ENCODE measurements at regions not wholly inside any gene's neighbourhood (a gene's known extent, or its start where the extent isn't known, plus 50 kb on each side); places are given as distances from the start of the nearest gene placed in this dataset.

DNA sequence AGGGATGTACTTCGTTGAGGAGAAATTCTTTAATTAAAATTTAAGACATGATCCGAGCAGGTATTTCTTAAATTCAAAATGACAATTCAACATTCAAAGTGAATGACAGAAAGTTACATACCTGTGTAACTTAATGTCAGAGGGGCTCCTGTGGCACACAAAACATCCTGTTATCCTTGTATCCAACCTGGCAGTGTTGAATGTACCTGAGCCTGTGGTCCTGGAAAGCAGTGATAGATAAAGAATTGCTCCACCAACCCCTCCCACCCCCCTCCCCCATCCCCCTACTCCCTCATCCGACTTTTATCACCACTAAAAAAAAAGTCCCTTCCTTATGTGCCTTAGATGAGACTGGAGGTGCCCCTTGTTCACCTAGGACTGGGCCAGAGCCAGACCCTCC, 119.4 kb upstream of the ADCY1 start:
- no peak for DNase-seq (ENCODE audit: low read depth in 3 of 3)

DNA sequence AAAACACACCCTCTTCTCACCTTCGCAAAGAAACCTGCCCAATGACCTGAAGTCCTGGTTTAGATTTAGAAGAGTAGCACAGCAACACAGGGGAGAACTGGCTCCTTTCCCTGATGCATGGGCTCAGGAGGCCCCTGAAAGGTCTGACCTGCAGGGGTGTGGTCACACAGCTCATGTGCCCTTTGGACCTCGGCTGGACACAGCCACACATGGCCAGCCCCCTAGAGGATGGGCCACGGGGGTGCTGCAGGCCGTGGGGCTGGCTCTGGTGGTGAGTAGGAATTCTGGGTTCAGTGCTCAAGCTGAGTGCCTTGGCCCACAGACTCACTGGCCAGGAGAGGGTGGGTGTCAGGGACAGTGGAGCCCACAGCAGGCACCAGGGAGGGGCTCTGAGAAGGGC, 118.5 kb upstream of the ADCY1 start:
- no peak for DNase-seq (ENCODE audit: low read depth in 3 of 3)

DNA sequence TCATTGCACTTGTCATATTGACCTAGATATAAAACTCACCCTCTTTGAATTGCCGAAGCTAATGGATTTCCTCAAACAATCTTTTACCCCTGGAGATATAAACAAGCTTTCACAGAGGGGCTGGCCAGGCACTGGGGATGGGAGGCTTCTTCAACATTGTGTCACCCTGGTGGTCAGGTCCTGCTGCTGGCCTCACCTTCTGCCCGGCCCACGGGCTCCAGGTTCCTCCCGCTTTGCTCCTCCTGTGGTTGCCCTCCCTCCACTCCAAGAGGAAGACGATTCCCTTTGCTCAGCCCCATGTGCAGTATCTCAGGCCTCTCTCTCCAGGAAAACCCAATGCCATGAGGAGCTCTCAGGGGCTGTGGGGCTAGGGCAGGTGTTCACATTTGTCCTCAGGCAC, 118.1 kb upstream of the ADCY1 start:
- DNase-seq (ENCODE audit: low read depth in 3 of 3) = no peak

DNA sequence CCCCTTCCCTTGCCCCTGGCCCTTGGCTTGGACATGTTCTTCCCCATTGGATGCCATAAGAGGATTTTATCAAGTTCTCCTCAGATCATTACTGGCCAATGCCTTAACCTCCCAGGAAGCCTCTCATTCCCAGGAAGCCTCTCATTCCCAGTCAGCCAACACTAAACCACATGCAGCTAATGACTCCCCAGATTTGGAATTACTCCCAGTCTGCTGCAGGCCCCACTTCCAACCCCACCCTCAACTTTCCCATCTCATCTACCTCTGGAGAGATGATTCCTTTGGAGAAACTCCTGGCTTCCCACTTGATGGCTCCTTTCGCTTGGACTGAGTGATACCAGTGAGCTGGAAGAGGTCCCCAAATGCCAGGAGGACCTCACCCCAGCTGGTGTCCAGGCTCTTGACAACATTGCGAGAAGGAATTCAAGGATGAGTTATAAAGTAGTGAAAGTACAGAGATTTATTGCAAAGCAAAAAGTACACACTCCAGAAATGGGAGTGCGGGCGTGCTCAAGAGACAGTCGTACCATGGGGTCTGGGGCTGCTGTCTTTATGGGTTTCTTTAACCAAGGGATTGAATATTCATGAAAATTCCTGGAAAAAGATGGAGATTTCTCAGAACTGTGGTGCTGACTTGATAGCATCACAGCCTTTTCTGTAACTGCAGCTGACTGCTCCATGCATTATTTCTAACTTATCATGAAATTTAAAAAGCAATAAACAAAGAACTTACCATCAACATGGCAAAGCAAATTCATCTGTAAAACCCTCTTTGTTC, 117.2 kb upstream of the ADCY1 start:
- DNase-seq (ENCODE audit: low read depth in 3 of 3) = no peak

DNA sequence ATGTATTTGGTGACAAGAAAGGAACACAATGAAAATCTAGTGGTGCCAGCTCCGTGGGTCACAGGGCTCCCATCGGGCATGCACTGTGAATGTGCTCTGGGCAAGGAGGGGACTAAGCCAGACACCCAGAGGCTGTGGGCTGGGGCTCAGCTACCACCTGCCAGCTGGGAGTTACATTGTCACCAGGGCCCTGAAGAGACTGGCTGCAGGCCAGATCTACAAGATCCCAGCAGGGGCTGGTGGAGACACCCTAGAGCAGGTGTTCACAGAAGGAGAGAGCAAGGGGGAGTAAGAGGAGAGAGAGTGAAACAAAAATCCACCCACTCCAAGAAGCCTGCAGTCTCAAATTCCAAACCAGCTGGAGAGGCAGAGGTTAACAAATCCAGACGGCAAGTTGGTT, 116.6 kb upstream of the ADCY1 start:
- DNase-seq (ENCODE audit: low read depth in 3 of 3) = no peak

DNA sequence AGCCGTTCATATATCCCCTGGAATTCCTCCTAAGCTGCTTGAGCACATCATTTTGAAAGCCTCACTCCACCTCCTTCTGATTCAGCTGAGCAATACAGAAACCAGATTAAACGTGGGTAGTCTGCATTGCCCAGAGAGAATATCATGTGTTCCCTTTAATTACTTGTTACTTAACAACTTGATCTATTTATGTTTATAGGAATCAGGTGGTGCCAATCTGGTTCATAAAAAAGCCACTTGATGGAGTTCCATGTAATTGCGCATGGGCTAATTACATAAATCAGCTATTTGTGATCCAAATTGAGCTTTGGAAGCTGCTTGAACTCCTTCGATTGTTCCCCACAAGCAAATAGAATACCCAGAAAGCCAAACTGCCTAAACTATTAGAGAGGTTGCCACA, 114.7 kb upstream of the ADCY1 start:
- no peak for DNase-seq (ENCODE audit: low read depth in 3 of 3)

DNA sequence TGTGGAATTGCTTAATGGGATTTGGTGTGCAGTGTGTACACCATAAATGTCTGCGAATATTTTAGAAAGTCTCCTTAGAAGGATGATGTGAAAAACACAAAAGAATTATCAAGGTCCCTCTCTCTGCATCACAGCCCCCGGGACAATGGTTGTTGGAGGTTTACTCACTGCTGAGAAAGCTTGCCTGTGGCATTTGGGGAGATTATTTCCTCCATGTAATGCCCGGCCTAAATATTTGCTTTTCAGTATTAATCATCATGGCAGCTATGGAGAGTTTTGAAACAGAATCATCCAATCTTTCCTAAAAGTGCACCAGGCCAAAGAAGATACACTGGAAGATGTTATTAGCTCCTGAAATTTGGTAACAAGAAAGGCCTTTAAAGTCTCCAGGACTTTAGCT, 113.8 kb upstream of the ADCY1 start:
- DNase-seq (ENCODE audit: low read depth in 3 of 3) = no peak

DNA sequence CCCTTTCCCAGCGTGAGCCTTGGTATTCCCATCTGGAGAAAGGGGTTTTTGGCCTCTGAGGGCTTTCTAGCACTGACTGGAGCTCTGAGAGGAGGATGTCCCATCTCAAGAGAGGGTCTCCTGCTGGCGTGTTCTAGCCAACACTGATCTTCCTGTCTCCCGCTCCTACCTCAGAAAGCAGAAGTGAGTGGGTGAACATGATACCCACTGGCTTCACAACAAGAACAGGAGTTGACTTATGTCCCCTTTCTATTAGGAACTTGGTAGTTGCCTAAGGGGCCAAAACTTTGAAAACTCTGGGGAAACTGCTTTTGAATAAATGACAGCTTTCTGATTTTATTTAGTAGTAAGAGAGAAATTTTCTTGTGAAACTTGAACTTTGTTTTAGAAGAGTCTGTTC, 113.1 kb upstream of the ADCY1 start:
- DNase-seq (ENCODE audit: low read depth in 3 of 3) = no peak

DNA sequence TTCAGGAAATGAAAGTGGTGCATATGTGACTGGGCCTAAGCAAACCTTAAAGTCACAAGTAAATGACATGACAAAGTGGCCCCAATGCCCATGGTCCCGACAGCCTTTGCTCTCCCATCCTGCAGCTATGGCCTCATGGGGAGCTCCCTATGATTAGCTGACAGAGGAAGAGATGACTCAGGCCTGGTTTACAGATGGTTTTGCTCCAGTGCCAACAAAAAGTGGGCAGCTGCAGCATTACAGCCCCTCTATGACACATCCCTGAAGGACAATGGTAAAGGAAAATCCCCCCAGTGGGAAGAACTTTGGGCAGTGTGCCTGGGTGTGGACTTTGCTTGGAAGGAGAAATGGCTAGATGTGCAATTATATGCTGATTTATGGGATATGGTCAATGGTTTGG, 105.1 kb upstream of the ADCY1 start:
- DNase-seq (ENCODE audit: low read depth in 3 of 3) = no peak

DNA sequence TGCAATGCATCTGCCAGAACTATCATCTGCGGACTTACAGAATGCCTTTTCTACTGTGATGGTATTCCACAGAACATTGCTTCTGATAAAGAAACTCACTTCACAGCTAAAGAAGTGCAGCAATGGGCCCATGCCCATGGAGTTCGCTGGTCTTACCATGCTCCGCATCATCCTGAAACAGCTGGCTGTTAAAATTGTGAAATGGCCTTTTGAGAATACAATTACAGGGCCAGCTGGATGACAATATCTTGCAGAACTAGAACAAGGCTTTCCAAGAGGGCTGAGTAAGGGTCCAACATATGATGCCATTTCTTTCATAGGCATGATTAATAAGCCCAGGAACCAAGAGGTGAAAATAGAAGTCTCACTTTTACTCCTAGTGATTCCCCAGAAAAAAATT, 104.1 kb upstream of the ADCY1 start:
- DNase-seq (ENCODE audit: low read depth in 3 of 3) = no peak

DNA sequence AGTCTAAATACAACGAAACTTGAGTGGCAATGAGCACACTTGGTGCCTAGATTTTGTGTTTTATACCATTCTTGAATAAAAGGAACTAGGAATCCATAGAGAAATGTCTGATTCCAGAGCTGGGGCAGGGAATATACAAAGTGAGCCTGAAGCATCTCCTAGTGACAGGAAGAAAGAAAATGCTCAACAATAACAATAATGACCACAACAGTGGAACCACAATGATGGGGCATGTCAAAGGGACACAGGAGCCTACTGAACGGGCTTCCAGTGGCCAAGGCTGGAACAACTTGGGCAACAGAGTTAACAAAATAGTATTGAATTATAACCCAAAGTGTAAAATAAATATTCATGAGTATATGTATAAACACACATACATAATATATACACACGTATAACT, 94.4 kb upstream of the ADCY1 start:
- DNase-seq (ENCODE audit: low read depth in 3 of 3) = no peak

DNA sequence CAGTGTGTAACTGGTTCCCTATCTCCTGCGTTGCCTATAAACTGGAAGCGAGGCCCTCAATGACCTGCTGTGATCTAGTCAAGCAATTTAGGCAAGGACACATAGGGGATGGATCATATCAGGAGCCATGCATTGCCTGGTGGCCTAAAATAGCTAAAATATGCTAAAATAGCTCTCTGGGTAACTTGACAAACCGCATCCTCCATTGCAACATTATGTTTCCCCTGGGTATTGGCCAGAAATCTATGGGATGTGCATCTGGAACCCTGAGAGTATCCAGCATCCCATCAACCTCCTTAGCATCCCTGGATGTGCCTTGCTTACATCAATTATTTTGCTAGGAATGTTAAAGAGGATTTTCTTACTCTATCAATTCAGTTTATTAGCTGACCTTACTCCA, 91.7 kb upstream of the ADCY1 start:
- DNase-seq (ENCODE audit: low read depth in 3 of 3) = no peak

DNA sequence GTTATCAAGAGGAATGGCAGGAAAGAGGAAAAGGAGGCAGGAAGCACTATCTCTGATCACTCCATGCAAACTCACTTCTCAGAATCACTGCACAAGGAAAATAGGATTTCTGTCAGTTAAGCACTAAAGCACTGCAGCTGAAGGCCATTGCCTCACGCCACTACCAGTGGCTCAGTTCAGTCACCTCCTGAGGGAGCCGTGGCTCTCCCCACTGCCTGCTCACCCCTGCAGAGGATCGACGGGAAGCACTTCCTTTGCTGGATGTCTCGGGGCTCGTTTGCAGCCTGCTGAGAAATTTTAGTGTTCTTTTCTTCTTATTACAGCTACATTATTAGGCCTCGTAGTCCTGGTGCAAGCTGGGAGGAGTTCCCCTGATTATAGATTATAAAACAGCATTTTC, 90.1 kb upstream of the ADCY1 start:
- DNase-seq (ENCODE audit: low read depth in 3 of 3) = no peak

DNA sequence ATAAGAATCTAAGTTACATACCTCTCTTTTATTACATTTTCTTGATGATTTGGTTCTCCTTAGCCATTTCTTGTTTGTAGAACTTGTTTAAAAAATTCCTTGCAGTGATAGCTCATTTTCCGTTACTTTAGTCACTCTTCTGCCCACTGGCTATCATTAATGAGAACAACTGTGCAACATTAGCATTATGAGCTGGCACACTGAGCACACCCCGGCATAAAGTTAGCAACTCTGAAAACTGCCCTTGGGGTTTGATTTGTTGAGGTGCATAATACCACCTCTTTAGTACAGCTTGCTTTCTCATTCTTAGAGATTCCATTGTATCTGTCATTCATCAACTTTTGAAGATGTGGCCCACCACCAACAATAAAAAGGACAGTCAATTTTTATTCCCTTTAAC, 87.6 kb upstream of the ADCY1 start:
- no peak for DNase-seq (ENCODE audit: low read depth in 3 of 3)

DNA sequence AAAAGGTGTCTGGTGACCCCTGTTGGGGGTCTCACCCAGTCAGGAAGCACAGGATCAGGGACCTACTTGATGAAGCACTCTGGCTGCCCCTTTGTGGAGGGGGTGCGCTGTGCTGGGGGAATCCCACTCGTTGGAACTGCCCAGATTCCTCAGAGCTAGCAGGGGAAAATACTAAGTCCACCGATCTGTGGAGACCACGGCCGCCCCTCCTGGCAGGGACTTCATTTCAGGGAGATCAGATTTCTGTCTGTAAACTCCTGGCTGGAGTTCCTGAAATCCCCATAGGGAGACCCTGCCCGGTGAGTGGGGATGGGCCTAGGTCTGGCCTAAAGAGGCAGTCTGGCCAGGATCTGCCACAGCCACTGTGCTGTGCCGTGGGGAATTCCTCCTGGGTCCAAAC, 79.3 kb upstream of the ADCY1 start:
- no peak for DNase-seq (ENCODE audit: low read depth in 3 of 3)

DNA sequence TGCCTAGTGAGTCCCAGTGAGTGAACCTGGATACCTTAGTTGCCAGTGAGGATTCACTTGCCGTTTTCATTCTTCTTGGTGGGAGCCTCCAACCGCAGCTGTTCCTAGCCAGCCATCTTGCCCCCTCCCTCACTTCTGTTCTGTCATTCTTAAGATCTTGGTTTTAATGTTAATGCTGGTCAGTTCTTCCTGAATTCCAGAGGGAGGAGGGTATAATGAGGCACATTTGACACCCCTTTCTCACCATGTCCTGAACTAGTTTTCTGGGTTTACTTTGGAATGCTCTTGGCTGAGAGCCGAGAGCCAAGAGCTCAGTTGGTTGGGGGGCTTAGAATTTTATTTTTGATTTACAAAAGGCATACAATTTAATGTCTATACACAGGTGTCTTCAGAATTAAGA, 78.5 kb upstream of the ADCY1 start:
- DNase-seq (ENCODE audit: low read depth in 3 of 3) = no peak

DNA sequence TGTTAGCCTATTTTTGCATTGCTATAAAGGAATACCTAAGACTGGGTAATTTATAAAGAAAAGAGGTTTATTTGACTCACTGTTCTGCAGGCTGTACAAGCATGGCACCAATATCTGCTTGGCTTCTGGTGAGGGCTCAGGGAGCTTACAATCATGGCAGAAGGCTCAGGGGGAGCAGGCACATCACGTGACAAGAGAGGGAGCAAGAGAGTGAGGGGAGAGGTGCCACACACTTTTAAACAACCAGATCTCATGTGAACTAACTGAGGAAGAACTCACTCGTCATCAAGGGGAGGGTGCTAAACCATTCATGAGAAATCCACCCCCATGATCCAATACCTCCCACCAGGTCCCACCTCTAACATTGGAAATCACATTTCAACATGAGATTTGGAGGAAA, 73.9 kb upstream of the ADCY1 start:
- DNase-seq (ENCODE audit: low read depth in 3 of 3) = no peak

DNA sequence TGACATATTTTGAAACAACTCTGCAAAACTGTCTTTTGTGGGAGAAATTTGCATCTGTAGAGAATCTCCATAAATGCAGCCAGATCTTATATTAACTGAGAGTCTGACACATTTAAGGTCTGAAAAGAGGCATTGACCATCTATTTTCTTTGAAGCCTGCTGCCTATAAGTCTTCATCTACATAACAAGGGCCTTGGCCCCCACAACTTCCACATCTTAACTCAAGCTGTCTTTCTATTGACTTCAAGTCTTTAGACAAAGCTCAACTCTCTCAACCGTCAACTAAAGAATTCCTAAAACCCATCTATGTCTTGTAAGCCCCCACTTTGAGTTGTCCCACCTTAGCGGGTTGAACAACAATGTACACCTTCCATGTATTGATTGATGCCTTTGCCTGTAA, 72.4 kb upstream of the ADCY1 start:
- no peak for DNase-seq (ENCODE audit: low read depth in 3 of 3)

DNA sequence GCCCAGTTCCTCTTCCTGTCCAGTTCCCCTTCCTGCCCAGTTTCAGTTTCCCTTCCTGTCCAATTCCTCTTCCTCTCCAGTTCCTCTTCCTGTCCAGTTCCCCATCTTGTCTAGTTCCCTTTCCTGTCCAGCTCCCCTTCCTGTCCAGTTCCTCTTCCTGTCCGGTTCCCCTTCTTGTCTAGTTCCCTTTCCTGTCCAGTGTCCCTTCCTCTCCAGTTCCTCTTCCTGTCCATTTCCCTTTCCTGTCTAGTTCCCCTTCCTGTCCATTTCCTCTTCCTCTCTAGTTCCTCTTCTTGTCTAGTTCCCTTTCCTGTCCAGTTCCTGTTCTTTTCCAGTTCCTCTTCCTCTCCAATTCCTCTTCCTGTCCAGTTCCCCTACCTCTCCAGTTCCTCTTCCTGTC, 68.1 kb upstream of the ADCY1 start:
- no peak for DNase-seq (ENCODE audit: low read depth in 3 of 3)

DNA sequence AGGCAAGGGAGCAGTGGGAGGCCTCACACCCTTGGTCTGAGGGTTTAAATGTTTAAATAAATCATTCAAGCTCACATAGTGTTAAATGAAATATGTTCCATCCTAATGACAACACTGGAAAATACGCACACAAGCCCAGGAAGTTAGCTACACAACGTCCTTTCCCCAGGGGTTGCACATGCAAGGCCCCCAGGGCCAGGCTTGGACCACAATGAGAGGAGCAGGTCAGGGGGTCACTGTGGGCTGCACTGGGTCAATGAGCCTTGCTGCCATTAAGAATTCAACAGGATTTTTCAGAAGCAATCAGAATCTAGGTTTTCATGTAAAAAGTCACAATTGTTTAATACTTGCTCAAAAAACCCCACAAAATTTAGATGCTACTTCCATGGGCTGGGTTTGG, 64.9 kb upstream of the ADCY1 start:
- no peak for DNase-seq (ENCODE audit: low read depth in 3 of 3)

DNA sequence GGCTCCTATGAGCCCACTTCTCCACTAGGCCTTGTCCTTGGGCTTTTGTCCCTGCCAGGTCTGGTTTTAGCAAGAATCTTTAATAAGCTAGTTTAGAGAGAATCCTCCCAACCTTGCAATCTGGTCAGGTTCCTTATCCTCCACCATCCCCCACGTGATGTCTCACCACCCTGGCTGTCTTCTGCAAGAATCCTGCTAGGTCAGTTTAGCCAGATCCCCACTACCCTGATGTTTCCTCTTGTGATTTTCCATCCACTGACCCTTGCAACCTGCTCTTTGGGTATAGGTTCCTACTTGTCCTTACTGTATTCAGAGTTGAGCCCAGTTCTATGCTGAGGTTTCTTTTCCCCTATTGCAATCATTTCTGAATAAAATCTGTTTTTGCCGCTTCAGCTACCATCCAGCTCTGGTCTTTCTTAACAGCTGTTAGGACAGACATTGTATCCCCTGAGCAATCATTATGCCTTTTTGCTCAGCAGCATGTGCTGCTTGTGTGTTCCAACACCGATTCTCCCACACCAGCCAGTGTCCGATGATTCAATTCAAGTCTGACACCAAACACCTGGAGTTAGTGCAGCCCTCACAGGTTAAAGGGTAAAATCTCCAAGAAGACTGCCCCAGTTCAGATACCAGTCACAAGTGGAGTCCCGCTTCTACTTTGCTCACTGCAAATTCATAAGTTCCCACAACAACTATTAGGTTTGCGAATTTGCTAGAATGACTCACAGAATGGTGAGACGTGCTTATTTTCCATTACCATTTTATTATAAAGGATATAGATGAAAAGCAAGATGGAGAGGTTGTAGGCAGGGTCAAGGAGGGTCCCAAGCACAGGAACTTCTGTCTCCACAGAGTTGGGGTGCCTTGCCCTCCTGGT, 62.2 kb upstream of the ADCY1 start:
- no peak for DNase-seq (ENCODE audit: low read depth in 3 of 3)

DNA sequence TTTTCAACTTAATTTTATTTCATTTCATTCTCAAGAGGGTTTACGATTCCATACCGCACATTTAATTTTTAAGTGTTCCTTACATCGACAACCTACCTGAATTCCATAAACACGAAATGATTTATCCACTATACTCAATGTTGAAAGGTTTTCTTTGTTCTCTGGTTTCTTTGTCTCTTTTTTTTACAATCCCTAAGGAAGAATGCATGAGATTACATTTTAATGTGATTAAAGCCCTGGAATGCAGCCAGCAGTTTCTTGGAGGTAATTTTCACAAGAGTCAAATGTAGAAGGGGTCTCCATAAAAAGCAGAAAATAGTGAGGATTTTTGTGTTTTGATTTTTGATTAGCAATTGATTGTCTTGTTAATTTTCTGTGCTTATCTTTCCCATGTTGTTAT, 59.2 kb upstream of the ADCY1 start:
- DNase-seq (ENCODE audit: low read depth in 3 of 3) = no peak

DNA sequence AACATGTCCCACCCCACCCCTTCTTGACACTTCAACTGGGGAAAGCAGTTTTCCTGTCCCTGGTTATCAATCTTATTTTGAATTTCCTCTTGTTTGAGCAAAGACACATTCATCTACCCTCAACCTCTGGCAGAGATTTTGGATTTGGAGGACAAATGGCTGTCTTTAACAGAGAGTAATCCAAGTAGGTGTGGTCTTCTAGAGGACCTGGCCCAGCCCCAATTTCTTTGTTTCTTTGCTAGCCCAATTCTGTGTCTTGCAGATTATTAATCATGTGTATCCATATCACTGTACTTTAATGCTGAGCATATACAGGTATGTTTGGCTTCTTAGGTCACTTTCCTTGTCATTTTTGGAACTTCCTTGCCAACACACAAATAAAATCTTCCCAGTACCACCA, 58.8 kb upstream of the ADCY1 start:
- DNase-seq (ENCODE audit: low read depth in 3 of 3) = no peak

Measured in stimulated activated CD4-positive, alpha-beta T cell treated with anti-CD3 and anti-CD28 coated beads, TNF-alpha, amount 100 ng/mL, for 48 hours (primary cell).